ENCODE measurements at regions not wholly inside any gene's neighbourhood (a gene's known extent, or its start where the extent isn't known, plus 50 kb on each side); places are given as distances from the start of the nearest gene placed in this dataset.

DNA sequence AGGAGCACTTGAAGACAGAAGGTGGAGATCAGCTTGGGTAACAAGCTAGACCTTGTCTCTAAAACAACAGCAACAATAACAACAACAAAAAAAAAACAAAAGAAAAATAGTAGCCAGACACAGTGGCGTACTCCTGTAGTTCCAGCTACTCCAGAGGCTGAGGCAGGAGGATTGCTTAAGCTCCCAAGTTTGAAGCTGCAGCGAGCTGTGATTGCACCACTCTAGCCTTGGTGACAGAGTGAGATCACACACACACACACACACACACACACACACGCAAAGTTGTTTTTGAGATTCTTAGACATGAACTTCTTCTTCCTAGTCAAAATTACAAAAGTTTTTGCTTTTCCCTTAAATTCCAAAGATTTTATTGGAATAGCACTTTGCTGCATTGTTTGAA lies 93.0 kb upstream of the IGSF10 start:
- Histone ChIP-seq H3K27ac (ENCODE audit: low read depth in 1 of 2, low read length in 2 of 2) (peak overlapping the region; percentile 39 to 72), H3K36me3 (replicated peaks in 1 of 2; ENCODE audit: control insufficient read depth in 1 of 2, insufficient read depth in 2 of 2, low read length in 2 of 2) (no peaks in the 10 kb centered on the region), H3K27me3 (ENCODE audit: control insufficient read depth in 2 of 2, insufficient read depth in 2 of 2, low read length in 2 of 2) (no peaks in the 10 kb centered on the region), H3K9me3 (replicated peaks in 1 of 2; ENCODE audit: control insufficient read depth in 1 of 2, insufficient read depth in 1 of 2, low read length in 2 of 2) (no peaks in the 10 kb centered on the region), H3K4me2 (replicated peaks; ENCODE audit: extremely low read depth, low read length, poor library complexity, severe bottlenecking) (peak overlapping the region; percentile 14), H3K4me1 (ENCODE audit: control insufficient read depth in 1 of 2, insufficient read depth in 2 of 2, low read length in 2 of 2) (peaks cover 29 to 34% of the 10 kb centered on the region in 2 donors), H2AFZ (ENCODE audit: insufficient read depth, low read depth, low read length, poor library complexity, severe bottlenecking) (no peak overlapping the region), H3K9ac (ENCODE audit: insufficient read depth, low read length, poor library complexity, severe bottlenecking) (no peak overlapping the region), H4K20me1 (ENCODE audit: insufficient read depth, low read length) (no peaks in the 10 kb centered on the region), H3K79me2 (ENCODE audit: insufficient read depth, low read length) (no peaks in the 10 kb centered on the region), H3K4me3 (replicated peaks in 1 of 3; ENCODE audit: low read depth in 2 of 3, low read length in 3 of 3) (no peak overlapping the region)
- Mint-ChIP-seq H3K4me3 (peak overlapping the region in 1 of 2 donors; percentile 62), H3K9me3 (peaks cover 0 to 8% (median 5%) of the 10 kb centered on the region in 7 donors), H3K4me1 (peaks cover 36% of the 10 kb centered on the region), H3K27ac (peak overlapping the region in 6 of 7 donors; percentile 58 to 86 (median 79)), H3K27me3 (ENCODE audit: low read depth in 3 of 3) (no peaks in the 10 kb centered on the region), H3K36me3 (no peaks in the 10 kb centered on the region)
- WGBS (ENCODE audit: insufficient coverage), result 0% methylated on average over 1 of the region's 3 CpGs
- intact Hi-C loops (cut with micrococcal nuclease), result no loop called here
- TF ChIP-seq, protein P1, sequence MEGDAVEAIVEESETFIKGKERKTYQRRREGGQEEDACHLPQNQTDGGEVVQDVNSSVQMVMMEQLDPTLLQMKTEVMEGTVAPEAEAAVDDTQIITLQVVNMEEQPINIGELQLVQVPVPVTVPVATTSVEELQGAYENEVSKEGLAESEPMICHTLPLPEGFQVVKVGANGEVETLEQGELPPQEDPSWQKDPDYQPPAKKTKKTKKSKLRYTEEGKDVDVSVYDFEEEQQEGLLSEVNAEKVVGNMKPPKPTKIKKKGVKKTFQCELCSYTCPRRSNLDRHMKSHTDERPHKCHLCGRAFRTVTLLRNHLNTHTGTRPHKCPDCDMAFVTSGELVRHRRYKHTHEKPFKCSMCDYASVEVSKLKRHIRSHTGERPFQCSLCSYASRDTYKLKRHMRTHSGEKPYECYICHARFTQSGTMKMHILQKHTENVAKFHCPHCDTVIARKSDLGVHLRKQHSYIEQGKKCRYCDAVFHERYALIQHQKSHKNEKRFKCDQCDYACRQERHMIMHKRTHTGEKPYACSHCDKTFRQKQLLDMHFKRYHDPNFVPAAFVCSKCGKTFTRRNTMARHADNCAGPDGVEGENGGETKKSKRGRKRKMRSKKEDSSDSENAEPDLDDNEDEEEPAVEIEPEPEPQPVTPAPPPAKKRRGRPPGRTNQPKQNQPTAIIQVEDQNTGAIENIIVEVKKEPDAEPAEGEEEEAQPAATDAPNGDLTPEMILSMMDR (IDR thresholded peaks at IDR 0.05), result no peak
- DNase-seq, result peak; percentile 82 to 91 (median 86)

DNA sequence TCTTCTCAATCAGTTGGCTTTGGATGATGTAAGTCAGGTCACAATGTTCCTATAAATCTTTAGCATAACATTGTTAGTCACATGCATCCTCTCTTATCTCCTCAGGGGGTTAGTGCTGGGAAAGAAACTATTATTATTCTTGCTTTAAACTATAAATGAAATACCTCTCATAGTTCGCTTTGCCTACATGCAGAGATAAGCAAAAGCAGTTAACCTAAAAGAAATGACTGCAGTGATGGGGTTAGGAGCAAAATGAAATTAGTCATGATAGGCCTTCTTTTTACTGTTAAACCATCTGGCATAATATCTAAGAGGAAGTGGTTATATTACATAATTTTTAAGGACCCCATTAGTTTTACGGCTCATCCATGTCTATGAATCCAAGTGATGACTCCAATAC lies 91.7 kb upstream of the IGSF10 start:
- Histone ChIP-seq H3K79me2 (ENCODE audit: insufficient read depth, low read length) (no peaks in the 10 kb centered on the region), H3K36me3 (replicated peaks in 1 of 2; ENCODE audit: control insufficient read depth in 1 of 2, insufficient read depth in 2 of 2, low read length in 2 of 2) (no peaks in the 10 kb centered on the region), H3K9ac (ENCODE audit: insufficient read depth, low read length, poor library complexity, severe bottlenecking) (no peak overlapping the region), H2AFZ (ENCODE audit: insufficient read depth, low read depth, low read length, poor library complexity, severe bottlenecking) (no peak overlapping the region), H3K4me2 (replicated peaks; ENCODE audit: extremely low read depth, low read length, poor library complexity, severe bottlenecking) (no peak overlapping the region), H3K4me1 (ENCODE audit: control insufficient read depth in 1 of 2, insufficient read depth in 2 of 2, low read length in 2 of 2) (peaks cover 28 to 32% of the 10 kb centered on the region in 2 donors), H3K27ac (ENCODE audit: low read depth in 1 of 2, low read length in 2 of 2) (peak overlapping the region in 1 of 2 donors; percentile 47), H3K27me3 (ENCODE audit: control insufficient read depth in 2 of 2, insufficient read depth in 2 of 2, low read length in 2 of 2) (no peaks in the 10 kb centered on the region), H4K20me1 (ENCODE audit: insufficient read depth, low read length) (no peaks in the 10 kb centered on the region), H3K4me3 (replicated peaks in 1 of 3; ENCODE audit: low read depth in 2 of 3, low read length in 3 of 3) (no peak overlapping the region), H3K9me3 (replicated peaks in 1 of 2; ENCODE audit: control insufficient read depth in 1 of 2, insufficient read depth in 1 of 2, low read length in 2 of 2) (no peaks in the 10 kb centered on the region)
- Mint-ChIP-seq H3K27ac (peak overlapping the region in 4 of 7 donors; percentile 31 to 78 (median 58)), H3K27me3 (ENCODE audit: low read depth in 3 of 3) (no peaks in the 10 kb centered on the region), H3K4me1 (peaks cover 36% of the 10 kb centered on the region), H3K4me3 (no peak overlapping the region), H3K9me3 (peaks cover 0 to 8% (median 5%) of the 10 kb centered on the region in 7 donors), H3K36me3 (no peaks in the 10 kb centered on the region)
- intact Hi-C loops (cut with micrococcal nuclease), result no loop called here
- TF ChIP-seq, protein P1 (IDR thresholded peaks at IDR 0.05), result no peak
- peak in 2 of 3 donors; percentile 38 to 52 for DNase-seq
- no CpG with 5 or more reads among the region's 2 CpGs for WGBS (ENCODE audit: insufficient coverage)
